ENCODE measurements at regions not wholly inside any gene's neighbourhood (a gene's known extent, or its start where the extent isn't known, plus 50 kb on each side); places are given as distances from the start of the nearest gene placed in this dataset.
"Not testable (repeated sequence)": the region's sequence is repeated elsewhere in the genome, so short reads cannot be mapped to it uniquely, and the experiment has no call there.

- TF ChIP-seq EZH2 (IDR thresholded peaks at IDR 0.05; ENCODE audit: borderline replicate concordance, low read depth, low read length, poor library complexity, severe bottlenecking) (no peak), CTCF (conservative IDR thresholded peaks at IDR 0.05; ENCODE audit: low read depth, low read length) (no peak)
- Histone ChIP-seq H3K4me1 (ENCODE audit: insufficient read depth, low read length, poor library complexity, severe bottlenecking) (no peaks in the 10 kb centered on the region), H3K36me3 (ENCODE audit: insufficient read depth, low read length, poor library complexity, severe bottlenecking) (no peaks in the 10 kb centered on the region), H3K27me3 (replicated peaks; ENCODE audit: insufficient read depth, low read depth, low read length, poor library complexity) (no peaks in the 10 kb centered on the region), H3K9me3 (ENCODE audit: low read depth, low read length, poor library complexity, severe bottlenecking) (no peaks in the 10 kb centered on the region), H3K4me3 (ENCODE audit: low read depth, low read length, poor library complexity, severe bottlenecking) (no peak overlapping the region), H3K27ac (ENCODE audit: low read depth, low read length, poor library complexity, severe bottlenecking) (no peak overlapping the region)
- DNase-seq (ENCODE audit: low spot score): no peak
- CTCF ChIA-PET: no interaction called here
- BruUV-seq (replicated peaks): no TSS peak
- POLR2A ChIA-PET (ENCODE audit: low non-redundant PET): no interaction called here
- intact Hi-C loops (cut with micrococcal nuclease; ENCODE audit: unreplicated experiment): no loop called here
Observed at GRCh38 chr6:120468486-120468885, 865.8 kb downstream of the TBC1D32 start.

- Histone ChIP-seq H3K9me3 (ENCODE audit: low read depth, low read length, poor library complexity, severe bottlenecking) (no peaks in the 10 kb centered on the region), H3K36me3 (ENCODE audit: insufficient read depth, low read length, poor library complexity, severe bottlenecking) (no peaks in the 10 kb centered on the region), H3K27ac (ENCODE audit: low read depth, low read length, poor library complexity, severe bottlenecking) (no peak overlapping the region), H3K4me3 (ENCODE audit: low read depth, low read length, poor library complexity, severe bottlenecking) (no peak overlapping the region), H3K27me3 (replicated peaks; ENCODE audit: insufficient read depth, low read depth, low read length, poor library complexity) (no peaks in the 10 kb centered on the region), H3K4me1 (ENCODE audit: insufficient read depth, low read length, poor library complexity, severe bottlenecking) (no peaks in the 10 kb centered on the region)
- TF ChIP-seq CTCF (conservative IDR thresholded peaks at IDR 0.05; ENCODE audit: low read depth, low read length) (no peak), EZH2 (IDR thresholded peaks at IDR 0.05; ENCODE audit: borderline replicate concordance, low read depth, low read length, poor library complexity, severe bottlenecking) (no peak)
- no peak for DNase-seq (ENCODE audit: low spot score)
- ChIA-PET POLR2A (ENCODE audit: low non-redundant PET) (no interaction called here), CTCF (no interaction called here)
- intact Hi-C loops (cut with micrococcal nuclease; ENCODE audit: unreplicated experiment): no loop called here
- no TSS peak for BruUV-seq (replicated peaks)
Observed at GRCh38 chr6:120451508-120451907, 882.8 kb downstream of the TBC1D32 start.

- no peaks in the 10 kb centered on the region for H3K27me3 ChIP-seq (replicated peaks; ENCODE audit: insufficient read depth, low read depth, low read length, poor library complexity)
- DNase-seq (ENCODE audit: low spot score): no peak
- TF ChIP-seq EZH2 (IDR thresholded peaks at IDR 0.05; ENCODE audit: borderline replicate concordance, low read depth, low read length, poor library complexity, severe bottlenecking) (no peak), CTCF (conservative IDR thresholded peaks at IDR 0.05; ENCODE audit: low read depth, low read length) (no peak)
- no peak overlapping the region for H3K4me3 ChIP-seq (ENCODE audit: low read depth, low read length, poor library complexity, severe bottlenecking)
- intact Hi-C loops (cut with micrococcal nuclease; ENCODE audit: unreplicated experiment): no loop called here
- no peaks in the 10 kb centered on the region for H3K4me1 ChIP-seq (ENCODE audit: insufficient read depth, low read length, poor library complexity, severe bottlenecking)
- CTCF ChIA-PET: no interaction called here
- H3K36me3 ChIP-seq (ENCODE audit: insufficient read depth, low read length, poor library complexity, severe bottlenecking): no peaks in the 10 kb centered on the region
- POLR2A ChIA-PET (ENCODE audit: low non-redundant PET): no interaction called here
- H3K27ac ChIP-seq (ENCODE audit: low read depth, low read length, poor library complexity, severe bottlenecking): no peak overlapping the region
- no peaks in the 10 kb centered on the region for H3K9me3 ChIP-seq (ENCODE audit: low read depth, low read length, poor library complexity, severe bottlenecking)
- BruUV-seq (replicated peaks): no TSS peak
Observed at GRCh38 chr6:120447605-120448004, 886.7 kb downstream of the TBC1D32 start.

- H3K36me3 ChIP-seq (ENCODE audit: insufficient read depth, low read length, poor library complexity, severe bottlenecking); H3K4me1 ChIP-seq (ENCODE audit: insufficient read depth, low read length, poor library complexity, severe bottlenecking); H3K4me3 ChIP-seq (ENCODE audit: low read depth, low read length, poor library complexity, severe bottlenecking); H3K27me3 ChIP-seq (replicated peaks; ENCODE audit: insufficient read depth, low read depth, low read length, poor library complexity); H3K9me3 ChIP-seq (ENCODE audit: low read depth, low read length, poor library complexity, severe bottlenecking); BruUV-seq (replicated peaks); intact Hi-C loops (cut with micrococcal nuclease; ENCODE audit: unreplicated experiment); CTCF ChIA-PET; DNase-seq (ENCODE audit: low spot score); H3K27ac ChIP-seq (ENCODE audit: low read depth, low read length, poor library complexity, severe bottlenecking); POLR2A ChIA-PET (ENCODE audit: low non-redundant PET): not testable (repeated sequence)
Observed at GRCh38 chr6:120432840-120433239, 901.4 kb downstream of the TBC1D32 start.
